GM13977 (cell line): ENCODE measurements at regions not wholly inside any gene's neighbourhood (a gene's known extent, or its start where the extent isn't known, plus 50 kb on each side); places are given as distances from the start of the nearest gene placed in this dataset.

Source experiments
- DNase-seq: peaks from one replicate; pipeline ENCODE4 v3.0.0; 2012; ENCODE audit warnings: low spot score
- CTCF ChIP-seq: IDR thresholded peaks from 2 replicates; pipeline ENCODE4 v1.5.1; 2012; ENCODE audit warnings: mild to moderate bottlenecking, control low read depth; ENCODE audit not compliant: insufficient read depth; ENCODE audit errors: extremely low read depth, missing control alignments
- in situ Hi-C: fragments of 300-500 bp; cut with MboI; formaldehyde crosslinking; loops from one replicate; pipeline ENCODE4 v1.12.0; 2022; ENCODE audit warnings: low sequenced_read_pairs, low pct_unique_long_range_greater_than_20kb, mixed read lengths, inconsistent platforms; ENCODE audit not compliant: unreplicated experiment

- in situ Hi-C loops: no loop called here
- TF ChIP-seq CTCF: no peak
- DNase-seq: no peak
These were observed 63.3 kb downstream of the FHIP1A start for GRCh38 chr4:151472297-151472696.

- in situ Hi-C loops: no loop called here
- no peak for TF ChIP-seq CTCF
- DNase-seq: no peak
These were observed 63.7 kb downstream of the FHIP1A start for GRCh38 chr4:151472711-151473110.

GRCh38 chr4:151473521-151474097, 64.6 kb downstream of the FHIP1A start:
- no peak for DNase-seq
- no peak for TF ChIP-seq CTCF
- in situ Hi-C loops: no loop called here

- no peak for TF ChIP-seq CTCF
- in situ Hi-C loops: no loop called here
- no peak for DNase-seq
These were observed 66.2 kb downstream of the FHIP1A start for GRCh38 chr4:151475035-151475714.

- no peak for DNase-seq
- no peak for TF ChIP-seq CTCF
These were observed 72.8 kb downstream of the FHIP1A start for GRCh38 chr4:151481813-151482212.

GRCh38 chr4:151484396-151485102, 75.6 kb downstream of the FHIP1A start:
- DNase-seq: no peak
- in situ Hi-C loops: no loop called here
- no peak for TF ChIP-seq CTCF

More at GRCh38 chr4:151481813-151482212, 72.8 kb downstream of the FHIP1A start:
- in situ Hi-C loops: no loop called here
